GM19240 (cell line): ENCODE measurements at regions not wholly inside any gene's neighbourhood (a gene's known extent, or its start where the extent isn't known, plus 50 kb on each side); places are given as distances from the start of the nearest gene placed in this dataset.
"Not testable (repeated sequence)": the region's sequence is repeated elsewhere in the genome, so short reads cannot be mapped to it uniquely, and the experiment has no call there.

Source experiments
- DNase-seq: peaks from one replicate; pipeline ENCODE4 v3.0.0; 2011; ENCODE audit warnings: low spot score; ENCODE audit not compliant: insufficient read length

GRCh38 chr13:105735281-105735680, 800.2 kb downstream of the EFNB2 start:
- DNase-seq = no peak

- DNase-seq = no peak
Measured at GRCh38 chr13:105732806-105733529, 802.5 kb downstream of the EFNB2 start.

GRCh38 chr13:105725887-105726286, 809.6 kb downstream of the EFNB2 start:
- no peak for DNase-seq

GRCh38 chr13:105721016-105721415, 814.4 kb downstream of the EFNB2 start:
- no peak for DNase-seq

GRCh38 chr13:105719859-105720258, 815.6 kb downstream of the EFNB2 start:
- no peak for DNase-seq

GRCh38 chr13:105709181-105709580, 826.3 kb downstream of the EFNB2 start:
- DNase-seq = no peak

GRCh38 chr13:105703843-105704242, 831.6 kb downstream of the EFNB2 start:
- DNase-seq = no peak

GRCh38 chr13:105702441-105702840, 833.0 kb downstream of the EFNB2 start:
- DNase-seq = no peak

GRCh38 chr13:105692769-105693168, 842.7 kb downstream of the EFNB2 start:
- no peak for DNase-seq

GRCh38 chr13:105684216-105684615, 851.2 kb downstream of the EFNB2 start:
- no peak for DNase-seq

GRCh38 chr13:105679838-105680237, 855.6 kb downstream of the EFNB2 start:
- DNase-seq = no peak

- DNase-seq = no peak
Measured at GRCh38 chr13:105678072-105678471, 857.4 kb downstream of the EFNB2 start.

- no peak for DNase-seq
Measured at GRCh38 chr13:105672881-105673280, 862.6 kb downstream of the EFNB2 start.

- not testable (repeated sequence) for DNase-seq
Measured at GRCh38 chr13:105671131-105671530, 864.3 kb downstream of the EFNB2 start.

- DNase-seq = no peak
Measured at GRCh38 chr13:105670179-105670990, 865.1 kb downstream of the EFNB2 start.

- no peak for DNase-seq
Measured at GRCh38 chr13:105665284-105665683, 870.2 kb downstream of the EFNB2 start.

GRCh38 chr13:105663182-105663581, 872.3 kb downstream of the EFNB2 start:
- DNase-seq = no peak

GRCh38 chr13:105660561-105660960, 874.9 kb downstream of the EFNB2 start:
- DNase-seq = no peak

GRCh38 chr13:105658431-105658830, 877.0 kb downstream of the EFNB2 start:
- no peak for DNase-seq

GRCh38 chr13:105655046-105655445, 880.4 kb downstream of the EFNB2 start:
- no peak for DNase-seq

GRCh38 chr13:105643966-105644365, 891.5 kb downstream of the EFNB2 start:
- DNase-seq = no peak

- no peak for DNase-seq
Measured at GRCh38 chr13:105642511-105642958, 892.9 kb downstream of the EFNB2 start.

- no peak for DNase-seq
Measured at GRCh38 chr13:105641121-105641520, 894.3 kb downstream of the EFNB2 start.
